ENCODE measurements at regions not wholly inside any gene's neighbourhood (a gene's known extent, or its start where the extent isn't known, plus 50 kb on each side); places are given as distances from the start of the nearest gene placed in this dataset.

DNA sequence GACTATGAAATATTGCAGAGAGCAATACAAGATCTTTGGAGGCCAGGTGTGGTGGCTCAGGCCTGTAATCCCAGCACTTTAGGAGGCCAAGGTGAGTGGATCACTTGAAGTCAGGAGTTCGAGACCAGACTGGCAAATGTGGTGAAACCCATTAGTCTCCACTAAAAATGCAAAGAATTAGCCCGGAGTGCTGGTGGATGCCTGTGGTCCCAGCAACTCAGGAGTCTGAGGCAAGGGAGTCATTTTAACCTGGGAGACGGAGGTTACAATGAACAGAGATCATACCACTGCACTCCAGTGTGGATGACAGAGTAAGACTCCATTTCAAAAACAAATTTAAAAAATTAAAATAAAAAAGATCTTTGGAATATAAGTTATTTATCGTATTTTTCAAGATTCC lies 76.6 kb downstream of the PRKAB2 start:
- TF ChIP-seq, protein P1, sequence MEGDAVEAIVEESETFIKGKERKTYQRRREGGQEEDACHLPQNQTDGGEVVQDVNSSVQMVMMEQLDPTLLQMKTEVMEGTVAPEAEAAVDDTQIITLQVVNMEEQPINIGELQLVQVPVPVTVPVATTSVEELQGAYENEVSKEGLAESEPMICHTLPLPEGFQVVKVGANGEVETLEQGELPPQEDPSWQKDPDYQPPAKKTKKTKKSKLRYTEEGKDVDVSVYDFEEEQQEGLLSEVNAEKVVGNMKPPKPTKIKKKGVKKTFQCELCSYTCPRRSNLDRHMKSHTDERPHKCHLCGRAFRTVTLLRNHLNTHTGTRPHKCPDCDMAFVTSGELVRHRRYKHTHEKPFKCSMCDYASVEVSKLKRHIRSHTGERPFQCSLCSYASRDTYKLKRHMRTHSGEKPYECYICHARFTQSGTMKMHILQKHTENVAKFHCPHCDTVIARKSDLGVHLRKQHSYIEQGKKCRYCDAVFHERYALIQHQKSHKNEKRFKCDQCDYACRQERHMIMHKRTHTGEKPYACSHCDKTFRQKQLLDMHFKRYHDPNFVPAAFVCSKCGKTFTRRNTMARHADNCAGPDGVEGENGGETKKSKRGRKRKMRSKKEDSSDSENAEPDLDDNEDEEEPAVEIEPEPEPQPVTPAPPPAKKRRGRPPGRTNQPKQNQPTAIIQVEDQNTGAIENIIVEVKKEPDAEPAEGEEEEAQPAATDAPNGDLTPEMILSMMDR (IDR thresholded peaks at IDR 0.05; ENCODE audit: insufficient read depth, low read depth, low read length): no peak
- TF ChIP-seq EZH2 (IDR thresholded peaks at IDR 0.05; ENCODE audit: insufficient read depth, low read length): no peak
